22Rv1 (cell line): ENCODE measurements at regions not wholly inside any gene's neighbourhood (a gene's known extent, or its start where the extent isn't known, plus 50 kb on each side); places are given as distances from the start of the nearest gene placed in this dataset.

Source experiments
- CTCF ChIP-seq: fragments of 450-650 bp; IDR thresholded peaks from 2 replicates; pipeline ENCODE4 v1.5.1; 2017; ENCODE audit warnings: mild to moderate bottlenecking
- ZFX ChIP-seq: fragments of 450-650 bp; IDR thresholded peaks from 2 replicates; pipeline ENCODE4 v1.6.1; 2017; ENCODE audit warnings: antibody characterized with exemption, borderline replicate concordance

- TF ChIP-seq CTCF = no peak
- no peak for TF ChIP-seq ZFX
Measured at GRCh38 chr13:84528408-84529070, 646.3 kb upstream of the SLITRK1 start.
